Stimulated activated CD4-positive, alpha-beta T cell treated with anti-CD3 and anti-CD28 coated beads, Interleukin-1b, Interleukin-23, amount 100 ng/mL, for 4 hours (primary cell): ENCODE measurements at regions not wholly inside any gene's neighbourhood (a gene's known extent, or its start where the extent isn't known, plus 50 kb on each side); places are given as distances from the start of the nearest gene placed in this dataset.
"Not testable (repeated sequence)": the region's sequence is repeated elsewhere in the genome, so short reads cannot be mapped to it uniquely, and the experiment has no call there.

ENCODE experiments used
- DNase-seq, 2 donors: peaks; one replicate each; pipeline ENCODE4 v3.0.0-alpha.2; 2020; ENCODE audit warnings: low read depth in 2 of 2

DNA sequence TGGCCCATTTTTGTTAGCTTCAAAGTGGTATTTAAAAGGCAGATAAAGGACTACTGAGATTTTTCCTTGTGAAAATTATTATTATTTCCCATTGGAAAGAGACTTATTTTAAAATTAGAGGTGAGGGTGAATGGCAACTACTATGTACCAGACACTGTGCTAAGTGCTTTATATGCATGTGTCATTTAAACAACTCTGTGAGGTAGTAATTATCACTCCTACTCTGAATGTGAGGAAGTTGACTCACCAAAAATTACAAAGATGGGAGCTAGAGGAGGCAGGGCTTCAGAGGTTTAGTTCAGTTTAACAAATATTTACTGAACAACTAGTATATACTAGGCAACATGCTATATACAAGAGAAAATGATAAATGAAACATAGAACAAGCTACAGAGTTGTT lies 78.2 kb downstream of the MSL3 start:
- DNase-seq, result no peak

DNA sequence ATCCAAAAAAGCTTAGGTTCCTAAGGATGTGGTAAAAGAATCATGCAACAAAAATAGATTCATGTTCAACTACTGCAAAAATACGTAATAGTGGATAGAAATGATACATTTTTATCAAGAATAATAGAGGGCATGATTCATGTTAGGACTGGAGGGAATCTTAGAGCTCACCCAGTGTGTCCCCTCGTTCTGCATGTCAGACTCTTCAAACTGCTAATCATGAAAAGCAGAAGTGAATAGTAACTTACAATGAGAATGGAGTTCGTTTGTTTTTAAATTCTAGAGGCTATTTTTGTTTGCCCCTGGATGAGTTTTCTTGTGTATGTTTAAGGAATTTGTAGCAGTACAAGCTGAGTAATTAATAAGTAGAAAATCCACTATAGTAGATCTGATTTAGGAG lies 79.4 kb downstream of the MSL3 start:
- DNase-seq, result no peak

DNA sequence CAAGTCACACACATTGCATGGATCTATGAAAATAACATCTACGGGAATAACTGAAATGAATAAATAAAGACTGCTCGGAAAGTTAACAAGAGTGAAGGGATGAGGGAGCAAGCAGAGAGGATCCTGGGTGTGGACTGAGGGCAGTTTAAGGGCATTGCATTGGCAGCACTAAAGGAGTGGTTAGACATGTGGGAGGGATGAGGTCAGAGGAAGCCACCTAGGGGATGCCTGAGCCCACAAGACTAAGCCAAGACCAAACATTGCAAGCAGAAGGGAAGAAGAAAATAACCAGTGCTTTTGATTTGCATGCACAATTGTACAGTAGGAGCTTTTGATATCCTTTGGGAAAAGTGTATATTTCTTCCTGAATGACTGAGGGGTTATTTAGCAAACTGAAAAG lies 106.1 kb downstream of the MSL3 start:
- DNase-seq, result no peak

DNA sequence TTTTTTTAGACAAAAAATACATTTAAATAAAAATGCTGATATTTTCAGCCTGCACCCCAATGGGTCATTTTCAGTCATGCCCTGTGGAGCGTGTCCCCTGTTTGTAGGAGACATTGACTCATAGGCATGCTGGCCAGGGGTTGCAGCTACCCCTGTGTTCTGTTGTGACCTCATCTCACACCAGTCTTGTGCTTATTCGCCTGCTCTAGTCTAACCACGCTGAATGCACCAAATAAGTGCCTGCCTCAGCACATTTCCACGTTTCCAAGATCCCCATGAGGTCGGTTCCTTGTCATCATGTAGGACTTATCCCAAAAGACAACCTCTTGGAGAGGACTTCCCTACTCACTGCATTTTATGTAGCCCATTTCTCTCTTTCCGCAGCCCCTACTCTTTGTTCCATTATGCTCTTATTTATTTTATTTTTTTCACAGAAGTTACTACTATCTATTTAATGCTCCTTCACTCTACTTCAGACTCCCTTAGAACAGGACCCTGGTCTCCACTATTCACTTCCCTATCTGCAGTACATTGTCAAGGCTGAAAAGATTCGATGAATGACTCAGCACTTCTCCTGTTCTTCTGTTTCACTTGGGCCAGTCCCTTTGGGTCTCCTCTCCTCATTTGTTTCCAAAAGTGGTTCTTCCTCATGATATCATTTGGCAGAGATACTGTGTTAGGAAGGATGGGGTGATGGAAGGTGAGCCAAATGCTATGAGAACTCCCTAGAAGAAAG lies 109.7 kb downstream of the MSL3 start:
- no peak for DNase-seq

DNA sequence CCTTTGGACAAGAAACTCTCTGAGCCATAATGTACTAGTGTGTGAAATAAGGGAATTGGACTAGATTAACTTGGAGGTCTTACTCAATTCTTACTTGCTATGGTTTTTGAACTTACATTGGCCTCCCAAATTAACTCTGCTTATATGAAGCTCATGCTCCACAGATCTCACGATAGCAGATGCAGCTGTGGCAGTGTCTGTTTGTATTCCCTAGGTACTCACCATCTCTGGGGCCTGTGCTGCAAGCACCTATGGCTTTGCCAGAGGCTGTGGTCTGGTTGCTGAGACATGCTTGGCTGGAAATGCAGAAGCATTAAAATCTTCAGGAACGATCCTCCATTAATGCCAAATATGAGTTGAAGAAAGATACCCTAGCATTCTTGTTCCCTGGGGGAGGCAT lies 112.8 kb downstream of the MSL3 start:
- DNase-seq, result no peak

DNA sequence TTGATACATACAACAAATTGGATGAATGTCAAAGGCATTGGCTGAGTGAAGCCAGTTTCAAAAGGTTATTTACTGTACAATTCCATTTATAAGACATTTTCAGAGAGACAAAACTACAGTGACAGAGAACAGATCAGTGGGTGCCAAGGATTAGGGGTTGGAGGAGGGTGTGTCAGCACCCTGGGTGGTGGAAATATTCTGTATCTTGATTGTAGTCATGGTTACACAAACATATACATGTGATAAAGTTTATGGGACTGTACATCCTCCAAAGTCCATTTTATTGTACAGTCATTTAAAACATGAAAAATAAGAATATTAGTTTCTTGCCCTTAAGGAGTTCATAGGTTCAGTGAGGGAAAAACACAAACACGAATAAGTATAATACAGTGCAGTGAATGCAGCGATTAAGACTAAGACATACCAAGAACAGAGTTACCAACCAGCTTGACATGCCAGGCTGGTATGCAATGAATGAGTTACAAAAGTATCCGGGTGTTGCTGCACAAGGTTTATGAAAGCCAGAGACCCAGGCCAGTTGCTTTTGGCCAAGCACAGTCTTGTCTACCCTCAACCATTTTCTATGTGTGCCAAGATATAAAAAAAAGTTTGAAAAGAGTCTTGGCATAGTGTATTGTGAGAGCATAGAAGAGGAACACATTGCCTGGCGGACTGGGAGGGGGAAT lies 123.6 kb downstream of the MSL3 start:
- DNase-seq, result no peak

DNA sequence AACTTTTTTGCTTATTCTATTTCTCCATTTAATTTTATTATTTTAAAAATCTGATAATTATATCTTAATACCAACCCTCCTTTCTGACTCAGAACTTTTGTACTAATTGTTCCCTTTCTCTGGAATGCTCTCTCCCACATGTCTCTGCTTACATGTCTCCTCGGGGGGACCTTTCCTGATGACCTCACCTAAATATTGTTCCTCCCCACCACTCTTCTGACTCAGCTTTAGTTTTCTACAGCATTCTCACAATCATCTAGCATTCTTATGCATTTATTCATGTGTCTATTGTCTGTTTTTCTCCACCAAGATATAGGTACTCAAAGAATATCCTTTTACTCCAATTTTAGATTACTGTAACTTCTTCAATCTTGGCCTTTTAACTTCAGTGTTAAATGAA lies 128.7 kb downstream of the MSL3 start:
- DNase-seq, result no peak

DNA sequence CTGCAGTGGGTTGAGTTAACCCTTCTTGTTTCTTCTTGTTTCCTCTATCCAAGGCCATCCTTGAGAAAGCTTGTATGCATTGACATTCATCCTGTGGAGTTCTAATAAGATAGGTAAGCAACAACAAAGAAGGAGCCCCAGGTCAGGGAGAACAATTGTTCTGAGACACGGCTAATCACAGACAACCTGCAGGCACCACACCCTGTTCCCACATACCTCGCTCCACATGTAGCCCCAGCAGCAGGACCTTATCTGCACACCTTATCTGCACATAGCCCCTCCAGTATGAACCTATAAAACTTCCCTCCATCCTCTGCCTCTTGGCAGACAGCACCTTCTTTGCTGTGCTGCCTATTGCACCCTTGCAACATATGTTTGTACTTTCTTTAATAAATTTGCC lies 129.1 kb downstream of the MSL3 start:
- no peak for DNase-seq

DNA sequence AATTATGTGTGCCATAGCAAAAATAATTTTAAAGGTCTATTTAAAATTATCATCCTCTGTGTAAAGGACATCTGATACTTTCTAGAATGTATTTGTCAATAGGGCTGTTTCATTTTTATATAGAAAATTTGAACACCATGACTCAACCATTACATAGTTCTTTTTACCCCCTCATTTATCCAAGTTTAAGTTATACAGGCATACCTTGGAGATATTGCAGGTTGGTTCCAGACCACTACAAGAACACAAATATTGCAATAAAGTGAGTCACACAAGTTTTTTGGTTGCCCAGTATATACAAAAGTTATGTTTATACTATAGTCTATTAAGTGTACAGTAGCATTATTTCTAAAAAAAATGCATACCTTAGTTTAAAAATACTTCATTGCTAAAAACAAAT lies 130.4 kb downstream of the MSL3 start:
- no peak for DNase-seq

DNA sequence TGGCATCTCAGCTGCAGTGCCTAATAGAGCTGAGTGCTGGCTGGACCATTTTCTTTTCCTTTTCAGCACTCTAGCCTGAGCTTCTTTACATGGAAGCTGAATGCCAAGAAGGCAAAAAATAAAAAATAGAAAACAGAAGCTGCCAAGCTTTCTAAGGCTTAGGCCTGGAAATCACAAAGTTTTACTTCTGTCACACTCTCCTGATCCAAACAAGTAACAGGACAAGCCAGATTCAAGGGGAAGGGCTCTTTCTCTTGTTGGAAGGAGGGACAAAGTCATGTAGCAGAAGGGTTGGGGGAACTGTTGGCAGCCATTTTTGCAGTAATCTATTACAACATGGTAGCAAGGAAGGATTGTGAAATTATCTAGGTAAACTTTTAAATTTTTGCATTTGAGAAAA lies 131.8 kb downstream of the MSL3 start:
- no peak for DNase-seq

DNA sequence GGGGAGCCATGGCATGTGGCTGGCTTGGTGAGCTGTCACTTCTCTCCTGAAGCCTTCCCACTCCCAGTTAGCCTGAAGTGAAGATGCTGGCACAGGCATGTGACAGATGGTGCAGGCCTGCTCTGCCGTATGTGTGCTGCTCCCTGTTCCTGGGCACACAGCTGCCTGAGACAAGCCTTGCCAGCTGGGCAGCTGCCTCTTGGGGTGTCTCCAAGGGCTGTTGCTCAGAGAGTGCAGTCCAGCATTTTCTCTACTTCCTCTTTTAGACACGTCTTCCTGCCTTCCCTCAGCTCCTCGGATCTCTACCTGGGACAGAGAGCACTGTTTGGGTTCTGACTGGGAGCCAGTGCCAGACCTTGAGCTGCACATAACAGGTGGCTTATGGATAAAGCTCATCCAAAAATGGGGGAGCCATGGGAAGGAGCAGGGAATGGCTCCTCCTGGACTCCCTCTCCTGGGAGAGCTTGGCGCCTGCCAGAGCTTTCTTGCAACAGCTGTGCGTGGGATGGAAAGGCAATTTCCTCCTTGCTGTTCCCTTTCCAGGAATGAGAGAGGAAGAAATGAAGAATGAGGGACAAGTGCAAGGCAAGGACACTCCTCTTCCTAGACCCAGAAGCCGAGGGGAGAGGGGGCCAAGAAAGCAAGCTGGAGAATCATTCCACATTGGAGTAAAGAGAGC lies 132.9 kb downstream of the MSL3 start:
- no peak for DNase-seq

DNA sequence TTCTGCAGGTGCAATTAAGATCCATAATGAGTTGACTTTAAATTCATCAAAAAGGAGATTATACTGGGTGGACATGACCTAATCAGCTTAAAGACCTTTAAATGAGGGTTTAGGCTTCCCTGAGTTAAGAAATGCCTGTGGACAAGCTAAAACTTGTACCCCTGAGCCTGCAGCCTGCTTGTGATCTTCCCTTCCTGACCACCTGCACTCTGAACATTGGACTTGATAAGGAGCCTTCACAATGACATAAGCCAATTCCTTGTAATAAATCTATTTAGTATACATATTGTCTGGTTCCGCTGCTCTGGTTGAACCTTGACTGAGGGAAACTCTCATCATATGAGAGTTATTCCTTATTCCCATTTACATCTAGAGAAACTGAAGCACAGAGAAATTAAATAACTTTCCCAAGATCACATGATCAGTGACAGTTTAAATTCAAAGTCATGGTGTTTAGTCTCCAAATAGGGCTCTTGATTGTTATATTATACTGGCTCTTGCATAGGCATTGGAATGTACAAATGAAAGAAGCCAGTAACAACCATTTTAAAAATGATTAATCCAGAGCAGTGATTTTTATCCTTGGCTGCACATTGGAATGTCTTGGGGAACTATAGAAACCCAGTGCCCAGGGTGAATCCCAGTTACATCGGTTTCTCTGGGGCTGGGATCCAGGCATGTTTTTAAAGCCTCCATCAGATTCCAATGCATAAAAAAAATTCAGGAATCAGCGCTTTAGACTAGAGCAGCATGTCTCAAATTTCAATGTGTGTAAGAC lies 136.1 kb downstream of the MSL3 start:
- DNase-seq, result no peak

DNA sequence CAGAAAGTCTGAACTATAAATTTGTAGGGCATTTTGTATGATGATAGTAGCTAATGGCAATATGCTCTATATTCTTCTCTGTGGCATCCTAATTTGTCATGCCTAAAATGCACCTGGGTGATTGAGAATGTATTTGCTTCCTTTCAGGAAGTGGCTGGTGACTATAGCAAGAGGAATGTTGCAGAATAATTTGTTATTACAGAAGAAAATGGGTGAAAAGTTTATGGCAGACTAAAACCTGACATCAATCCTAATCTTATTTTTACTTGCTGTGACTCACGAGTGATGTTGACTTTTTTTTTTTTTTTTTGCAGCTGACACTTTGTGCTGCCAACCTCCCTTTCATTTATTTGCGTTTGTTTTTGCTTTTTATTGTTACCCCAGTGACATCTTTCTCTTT lies 141.1 kb downstream of the MSL3 start:
- DNase-seq, result no peak

DNA sequence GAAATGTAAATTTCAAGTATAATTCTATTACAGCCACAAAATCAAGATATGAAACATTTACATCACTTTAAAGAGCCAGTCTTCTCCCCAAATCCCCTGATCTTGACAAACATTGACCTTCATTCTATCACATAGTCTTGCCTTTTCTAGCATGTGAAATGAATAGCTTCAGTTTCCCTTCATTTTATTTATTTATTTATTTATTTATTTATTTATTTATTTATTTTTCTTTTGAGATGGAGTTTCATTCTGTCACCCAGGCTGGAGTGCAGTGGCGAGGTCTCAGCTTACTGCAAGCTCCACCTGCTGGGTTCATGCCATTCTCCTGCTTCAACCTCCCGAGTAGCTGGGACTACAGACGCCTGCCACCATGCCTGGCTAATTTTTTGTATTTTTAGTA lies 147.9 kb downstream of the MSL3 start:
- not testable (repeated sequence) for DNase-seq

DNA sequence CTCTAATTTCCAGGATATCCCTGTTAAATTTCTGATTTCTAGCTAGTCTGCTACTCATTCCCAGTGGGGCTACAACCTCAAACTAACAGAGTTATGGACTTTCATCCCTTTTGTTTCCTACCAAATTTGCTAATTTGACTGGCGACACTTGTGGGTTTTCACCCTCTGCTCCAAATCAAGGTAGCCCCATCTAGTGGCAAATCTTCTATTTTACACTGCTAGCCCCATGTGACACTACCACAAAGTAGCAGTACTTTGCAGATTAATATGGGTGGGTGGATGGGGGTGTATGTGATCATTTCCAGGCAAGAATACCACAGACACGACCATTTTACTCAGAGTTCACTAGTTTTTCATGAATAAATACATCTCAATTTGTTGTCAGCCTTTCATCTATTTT lies 150.3 kb downstream of the MSL3 start:
- DNase-seq, result peak in 1 of 2 donors; percentile 0

DNA sequence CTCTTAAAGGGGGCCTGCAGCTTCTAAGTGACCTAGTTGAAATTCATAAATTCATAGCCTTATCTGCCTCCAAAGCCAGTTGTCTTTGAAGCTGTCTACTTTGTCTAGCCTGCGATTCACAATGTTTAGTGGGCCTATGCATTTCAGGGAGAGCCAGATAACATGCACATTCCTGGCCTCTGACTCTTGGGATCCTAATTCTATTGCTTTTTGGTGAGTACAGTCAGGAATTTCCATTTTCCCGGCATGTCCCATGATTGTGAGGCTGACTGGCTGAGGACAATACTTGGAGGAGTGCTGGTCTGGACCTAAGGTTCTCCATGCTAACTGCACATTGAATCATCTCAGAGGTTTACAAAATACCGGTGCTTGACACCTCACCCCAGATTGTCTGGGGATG lies 155.0 kb downstream of the MSL3 start:
- DNase-seq, result no peak

DNA sequence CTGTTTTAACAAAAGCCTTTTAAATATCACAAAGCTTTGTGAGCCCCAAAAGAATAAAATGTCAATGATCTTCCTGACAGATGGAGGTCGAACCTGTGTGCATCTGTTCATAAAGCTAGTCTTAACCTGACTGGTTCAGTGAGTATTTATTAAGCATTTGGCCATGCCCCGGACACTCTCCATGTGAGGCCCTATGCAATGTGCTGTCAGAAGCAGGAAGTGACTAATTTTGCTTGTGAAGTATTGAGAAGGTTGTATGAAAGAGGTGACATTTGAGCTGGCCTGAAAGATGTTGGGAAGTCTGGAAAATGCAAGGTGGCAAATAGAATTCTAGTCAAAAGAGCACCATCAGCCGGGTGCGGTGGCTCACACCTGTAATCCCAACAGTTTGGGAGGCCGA lies 171.4 kb downstream of the MSL3 start:
- DNase-seq, result no peak

DNA sequence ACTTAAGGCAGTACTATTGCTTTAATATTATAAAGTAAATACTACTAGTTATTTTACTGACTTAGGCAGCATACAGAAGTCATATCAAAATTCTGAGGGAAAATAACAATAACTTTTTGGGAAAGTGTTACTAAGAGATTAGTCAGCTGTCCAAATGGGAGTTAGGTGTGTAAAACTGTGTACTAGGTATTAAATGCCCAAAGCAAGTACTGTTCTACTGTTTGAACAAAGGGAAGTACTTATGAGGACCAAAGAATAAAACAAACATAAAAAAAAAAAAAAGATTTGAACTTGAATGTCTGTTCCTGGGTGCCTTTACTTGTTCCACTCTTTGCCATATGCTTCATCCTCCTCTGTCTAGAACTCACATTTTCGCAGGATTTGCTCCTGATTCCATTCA lies 174.4 kb downstream of the MSL3 start:
- no peak for DNase-seq

DNA sequence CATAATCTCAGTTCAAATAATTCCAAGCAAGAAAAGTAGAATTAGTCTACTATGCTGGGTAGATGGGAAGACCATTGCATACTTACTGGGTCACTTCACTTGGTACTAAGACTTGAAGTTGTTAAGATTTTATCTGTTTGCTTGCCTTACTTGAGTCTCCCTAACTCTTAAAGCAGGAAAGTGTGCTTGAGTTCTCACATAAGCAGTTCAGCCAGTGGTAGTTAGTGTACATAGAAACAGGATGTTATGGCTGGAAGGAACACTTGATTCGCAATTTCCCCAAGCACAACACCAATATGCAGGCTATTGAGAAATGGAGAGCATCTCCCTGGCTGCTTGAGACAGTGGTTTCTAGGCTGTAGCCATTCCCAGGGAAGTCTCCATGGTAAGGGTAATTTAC lies 176.1 kb downstream of the MSL3 start:
- no peak for DNase-seq

DNA sequence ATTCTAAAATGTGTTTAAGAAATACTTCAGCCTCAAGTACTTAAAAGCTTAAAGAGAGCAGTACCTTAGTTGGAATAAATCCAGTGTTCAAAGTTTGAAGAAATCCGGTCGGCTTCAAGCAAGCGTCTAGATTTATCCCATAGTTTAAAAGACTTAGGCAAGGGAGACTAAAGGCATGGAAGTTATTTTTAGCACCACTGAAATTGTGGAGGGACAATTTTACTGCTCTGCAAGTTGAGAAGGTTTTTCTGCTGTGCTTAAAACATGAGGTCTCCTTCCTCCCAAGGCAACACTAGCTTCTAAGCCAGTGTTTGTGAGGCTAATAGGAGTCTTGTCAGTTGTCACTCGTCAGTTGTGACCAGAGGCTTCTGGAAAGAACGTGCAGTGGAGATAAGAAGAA lies 183.5 kb downstream of the MSL3 start:
- DNase-seq, result no peak

DNA sequence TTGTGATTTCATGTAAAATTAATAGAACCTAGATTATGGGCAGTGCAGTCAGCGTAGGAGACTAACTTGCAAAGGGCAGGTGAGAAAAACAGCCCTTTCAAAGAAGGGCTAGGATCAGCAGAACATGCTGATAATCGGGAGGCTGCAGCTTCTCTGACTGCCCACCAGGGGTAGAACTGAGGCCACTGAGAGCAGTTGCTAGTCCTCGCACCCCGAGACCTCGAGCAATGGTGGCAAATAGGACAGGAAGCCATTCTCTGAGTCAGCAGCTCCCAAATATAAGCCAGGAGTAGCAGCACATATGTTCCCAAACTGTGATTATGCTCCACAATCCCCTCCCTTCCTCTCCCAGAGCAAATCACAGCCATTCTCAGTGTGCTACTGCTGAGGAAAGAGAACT lies 186.5 kb downstream of the MSL3 start:
- no peak for DNase-seq

DNA sequence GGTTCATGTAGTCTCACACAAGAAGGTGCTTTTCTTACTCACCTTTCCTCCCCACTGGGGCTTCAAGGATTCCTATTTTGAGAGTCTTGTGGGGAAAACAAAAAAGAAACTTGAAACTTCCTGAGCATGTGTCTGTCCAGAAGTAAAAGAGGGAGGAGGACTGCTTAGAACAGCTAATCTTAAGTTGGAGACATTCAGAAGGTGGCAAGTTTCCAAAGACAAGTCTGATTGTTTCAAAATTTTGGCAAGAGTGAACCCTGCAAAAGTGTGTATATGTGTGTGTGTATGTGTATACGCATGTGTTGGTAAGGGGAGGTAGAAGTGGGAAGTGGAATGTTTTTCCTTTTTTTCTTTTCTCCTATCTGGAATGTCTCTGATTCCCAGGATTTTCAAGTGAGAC lies 189.0 kb upstream of the FRMPD4 start:
- DNase-seq, result no peak
